HEK293 (cell line): ENCODE measurements at regions not wholly inside any gene's neighbourhood (a gene's known extent, or its start where the extent isn't known, plus 50 kb on each side); places are given as distances from the start of the nearest gene placed in this dataset.
A peak's percentile ranks its signal among the peaks of the same experiment; 100 is the strongest.

ENCODE experiments used
- CTCF ChIA-PET: fragments of 350-600 bp; formaldehyde crosslinking; extraction: SDS; loops from one replicate; lab custom pipeline; 2021; ENCODE audit warnings: antibody characterized with exemption; lab: Yijun Ruan, JAX
- POLR2A ChIA-PET: fragments of 300-600 bp; formaldehyde crosslinking; extraction: SDS; loops from one replicate; lab custom pipeline; 2020; ENCODE audit warnings: antibody characterized with exemption, inconsistent platforms; lab: Yijun Ruan, JAX
- H3K27ac ChIP-seq: fragments of 200-500 bp; sonication (Bioruptor generic); 2 replicates; pipeline ENCODE4 v1.5.1; 2014; ENCODE audit warnings: low read depth, low read length, control low read depth, inconsistent platforms; ENCODE audit errors: extremely low read depth
- H3K36me3 ChIP-seq, 2 experiments: fragments of 200-500 bp in 1 of 2; sonication (Bioruptor generic) in 1 of 2; 1 replicate in 1 of 2; 2 replicates in 1 of 2; pipeline ENCODE4 v1.5.1; 2014 to 2017; ENCODE audit warnings: inconsistent platforms in 2 of 2, low read length in 2 of 2; ENCODE audit not compliant: control insufficient read depth in 2 of 2, insufficient read depth in 1 of 2
- H3K4me1 ChIP-seq: fragments of 200-500 bp; sonication (Bioruptor generic); 2 replicates; pipeline ENCODE4 v1.5.1; 2014; ENCODE audit warnings: mild to moderate bottlenecking, low read length, inconsistent platforms; ENCODE audit not compliant: control insufficient read depth, insufficient read depth
- H3K4me3 ChIP-seq: 2 replicates; pipeline ENCODE4 v1.5.1; 2011; ENCODE audit warnings: low read depth, mild to moderate bottlenecking, control low read depth, low read length, moderate library complexity
- H3K9me3 ChIP-seq: fragments of 200-500 bp; sonication (Bioruptor generic); 2 replicates; pipeline ENCODE4 v1.5.1; 2014; ENCODE audit warnings: low read depth, low read length, inconsistent platforms; ENCODE audit not compliant: control insufficient read depth, insufficient read depth
- EGR2 ChIP-seq: fragments of 450-650 bp; formaldehyde crosslinking; IDR thresholded peaks from 2 replicates; pipeline ENCODE4 v1.5.1; 2016; ENCODE audit warnings: low read depth, missing biosample characterization, missing genetic modification characterization
- ELK4 ChIP-seq: IDR thresholded peaks from 2 replicates; pipeline ENCODE4 v1.6.1; 2011; ENCODE audit warnings: mild to moderate bottlenecking, low read depth, low read length, borderline replicate concordance
- ZFHX2 ChIP-seq: fragments of 450-650 bp; formaldehyde crosslinking; conservative IDR thresholded peaks from 2 replicates; pipeline ENCODE4 v1.5.1; 2016; ENCODE audit warnings: missing biosample characterization, missing genetic modification characterization
- ZFP37 ChIP-seq: fragments of 450-650 bp; formaldehyde crosslinking; IDR thresholded peaks from 2 replicates; pipeline ENCODE4 v1.5.1; 2016; ENCODE audit warnings: missing biosample characterization, missing genetic modification characterization
- ZNF146 ChIP-seq: fragments of 450-650 bp; formaldehyde crosslinking; IDR thresholded peaks from 2 replicates; pipeline ENCODE4 v1.5.1; 2016; ENCODE audit warnings: missing biosample characterization, missing genetic modification characterization
- ZNF157 ChIP-seq: fragments of 450-650 bp; formaldehyde crosslinking; IDR thresholded peaks from 2 replicates; pipeline ENCODE4 v1.5.1; 2016; ENCODE audit warnings: missing biosample characterization, missing genetic modification characterization
- ZNF169 ChIP-seq: fragments of 450-650 bp; formaldehyde crosslinking; IDR thresholded peaks from 2 replicates; pipeline ENCODE4 v1.5.1; 2016; ENCODE audit warnings: missing biosample characterization, missing genetic modification characterization
- ZNF211 ChIP-seq: fragments of 450-650 bp; formaldehyde crosslinking; IDR thresholded peaks from 2 replicates; pipeline ENCODE4 v1.5.1; 2016; ENCODE audit warnings: low read depth, missing biosample characterization, missing genetic modification characterization
- ZNF248 ChIP-seq: fragments of 450-650 bp; formaldehyde crosslinking; IDR thresholded peaks from 2 replicates; pipeline ENCODE4 v1.5.1; 2017; ENCODE audit warnings: missing biosample characterization, missing genetic modification characterization
- ZNF341 ChIP-seq: fragments of 450-650 bp; formaldehyde crosslinking; IDR thresholded peaks from 2 replicates; pipeline ENCODE4; 2016; ENCODE audit warnings: low read depth, missing biosample characterization, missing genetic modification characterization
- ZNF423 ChIP-seq: fragments of 450-650 bp; formaldehyde crosslinking; IDR thresholded peaks from 2 replicates; pipeline ENCODE4 v1.5.1; 2016; ENCODE audit warnings: missing biosample characterization, missing genetic modification characterization
- ZNF488 ChIP-seq: fragments of 450-650 bp; formaldehyde crosslinking; IDR thresholded peaks from 2 replicates; pipeline ENCODE4 v1.5.1; 2016; ENCODE audit warnings: missing biosample characterization, missing genetic modification characterization
- ZNF518A ChIP-seq: fragments of 450-650 bp; formaldehyde crosslinking; conservative IDR thresholded peaks from 2 replicates; pipeline ENCODE4 v1.5.1; 2016; ENCODE audit warnings: low read depth, missing biosample characterization, missing genetic modification characterization
- ZNF560 ChIP-seq: fragments of 450-650 bp; formaldehyde crosslinking; IDR thresholded peaks from 2 replicates; pipeline ENCODE4 v1.5.1; 2017; ENCODE audit warnings: missing biosample characterization, missing genetic modification characterization, borderline replicate concordance
- ZNF571 ChIP-seq: fragments of 450-650 bp; formaldehyde crosslinking; IDR thresholded peaks from 2 replicates; pipeline ENCODE4 v1.5.0; 2017; ENCODE audit warnings: missing biosample characterization, missing genetic modification characterization
- ZNF707 ChIP-seq: fragments of 450-650 bp; formaldehyde crosslinking; IDR thresholded peaks from 2 replicates; pipeline ENCODE4 v1.5.1; 2016; ENCODE audit warnings: missing biosample characterization, missing genetic modification characterization
- ZNF768 ChIP-seq: fragments of 450-650 bp; formaldehyde crosslinking; IDR thresholded peaks from 2 replicates; pipeline ENCODE4 v1.5.1; 2018; ENCODE audit warnings: missing biosample characterization, mild to moderate bottlenecking, missing genetic modification characterization
- ZNF792 ChIP-seq: fragments of 450-650 bp; formaldehyde crosslinking; IDR thresholded peaks from 2 replicates; pipeline ENCODE4 v1.5.1; 2016; ENCODE audit warnings: missing biosample characterization, missing genetic modification characterization
- ZNF837 ChIP-seq: fragments of 450-650 bp; formaldehyde crosslinking; IDR thresholded peaks from 2 replicates; pipeline ENCODE4 v1.5.1; 2016; ENCODE audit warnings: missing biosample characterization, missing genetic modification characterization

DNA sequence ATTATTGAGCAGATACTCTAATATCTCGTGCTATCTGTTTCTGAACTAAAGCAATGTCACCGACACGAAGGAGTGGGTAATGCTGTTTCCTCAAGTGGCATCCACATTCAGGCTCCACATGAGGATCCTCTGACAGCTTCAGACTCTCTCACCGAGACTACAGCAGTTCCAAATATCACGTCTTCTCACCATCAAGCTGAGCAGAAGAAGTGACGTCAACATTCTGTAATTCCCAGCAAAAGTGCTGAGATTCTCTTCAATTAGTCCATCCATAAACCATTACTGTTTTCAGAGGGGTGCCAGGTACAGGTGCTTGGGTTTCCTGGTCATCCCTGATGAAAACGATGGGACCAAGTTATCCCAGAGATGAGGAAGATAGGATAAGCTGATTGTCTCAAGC, 110.0 kb upstream of the DACH1 start:
- ChIA-PET POLR2A (interaction anchor here (1.6 kb wide), 1 partner anchor 110 kb away, joined by 4 read pairs; the partner anchor contains the start of gene DACH1), CTCF (interaction anchor here (0.7 to 1.5 kb wide), 3 partner anchors 9 to 1354 kb away, joined by 3 read pairs; no protein-coding TSS in a partner anchor)
- TF ChIP-seq ELK4: 0 out of 2 replicates have a peak, but pooled peaks have one; percentile 27
- TF ChIP-seq ZNF837: no peak
- Histone ChIP-seq H3K4me1 (no peaks in the 10 kb centered on the region), H3K9me3 (no peaks in the 10 kb centered on the region), H3K27ac (no peak overlapping the region), H3K4me3 (no peak overlapping the region), H3K36me3 (no peaks in the 10 kb centered on the region)

GRCh38 chr13:71967990-71968389, 101.0 kb upstream of the DACH1 start:
- ChIA-PET CTCF (no interaction called here), POLR2A (no interaction called here)
- Histone ChIP-seq H3K9me3 (no peaks in the 10 kb centered on the region), H3K36me3 (no peaks in the 10 kb centered on the region), H3K4me1 (no peaks in the 10 kb centered on the region), H3K27ac (no peak overlapping the region), H3K4me3 (no peak overlapping the region)
- no peak for TF ChIP-seq ZNF423
- TF ChIP-seq ZNF792: no peak
- no peak for TF ChIP-seq ZNF248
- no peak for TF ChIP-seq ZNF157 (tag by site-specific recombination)
- TF ChIP-seq ZNF488: no peak
- TF ChIP-seq ZNF560 (tag by site-specific recombination): no peak
- TF ChIP-seq ZFP37 (tag by site-specific recombination): no peak
- no peak for TF ChIP-seq ZFHX2
- no peak for TF ChIP-seq ZNF169 (tag by site-specific recombination)
- no peak for TF ChIP-seq ZNF146 (tag by site-specific recombination)
- TF ChIP-seq ZNF518A (tag by site-specific recombination): no peak
- TF ChIP-seq ZNF571 (tag by site-specific recombination): no peak
- TF ChIP-seq ZNF707: no peak
- no peak for TF ChIP-seq ZNF341 (tag by site-specific recombination)
- TF ChIP-seq EGR2: no peak
- no peak for TF ChIP-seq ZNF768 (tag by site-specific recombination)
- no peak for TF ChIP-seq ZNF211 (tag by site-specific recombination)
